HepG2 (cell line): ENCODE measurements at regions not wholly inside any gene's neighbourhood (a gene's known extent, or its start where the extent isn't known, plus 50 kb on each side); places are given as distances from the start of the nearest gene placed in this dataset.

Experiments used
- ATAC-seq: fragments of 200-7000 bp; cut with Tn5 transposase; 3 replicates; pipeline ENCODE4 v1.9.1; 2020; ENCODE audit warnings: mild to moderate bottlenecking, moderate library complexity
- BruUV-seq: library from RNA; stranded (reverse); fragments of 400-500 nt; replicated peaks from 2 replicates; lab custom pipeline; 2021; lab: Mats Ljungman, UMichigan
- CTCF ChIA-PET: fragments of 300-600 bp; formaldehyde crosslinking; extraction: SDS; loops from one replicate; lab custom pipeline; 2021; ENCODE audit warnings: low total read pairs, inconsistent platforms, low intra/inter-chr PET ratio; lab: Yijun Ruan, JAX
- POLR2A ChIA-PET: fragments of 350-600 bp; sonication (Branson Sonifier 250); formaldehyde crosslinking; loops from one replicate; lab custom pipeline; 2020; ENCODE audit warnings: antibody characterized with exemption, inconsistent platforms; lab: Yijun Ruan, JAX
- DNase-seq: peaks from one replicate; pipeline ENCODE4 v3.0.0-alpha.2; 2015; ENCODE audit warnings: low spot score
- FAIRE-seq: peaks from 3 replicates; lab custom pipeline; 2011; peaks lifted over from hg19 to GRCh38; lab: Jason Lieb, UNC
- H2AFZ ChIP-seq: one replicate; pipeline ENCODE4 v1.6.1; 2011; ENCODE audit warnings: low read length, inconsistent platforms
- H3K27ac ChIP-seq: fragments of 300-600 bp; 3 replicates; pipeline ENCODE4 v1.8.0; 2011; ENCODE audit warnings: mixed run types, mild to moderate bottlenecking, mixed read lengths, low read length, inconsistent platforms; ENCODE audit not compliant: insufficient read depth; ENCODE audit errors: extremely low read length
- H3K27me3 ChIP-seq, 2 experiments: fragments of 200-600 bp in 1 of 2; 2 replicates in 1 of 2; 3 replicates in 1 of 2; pipeline versions ENCODE4 v1.6.0 to v1.8.0; 2011; ENCODE audit warnings: low read length in 2 of 2, mild to moderate bottlenecking in 2 of 2, moderate library complexity in 2 of 2, inconsistent platforms in 1 of 2; ENCODE audit not compliant: insufficient read depth in 2 of 2, control insufficient read depth in 1 of 2
- H3K36me3 ChIP-seq, 2 experiments: fragments of 200-600 bp in 1 of 2; replicated peaks in 1 of 2; 2 replicates in 1 of 2; 3 replicates in 1 of 2; pipeline versions ENCODE4 v1.5.1 to v1.8.0; 2011; ENCODE audit warnings: low read length in 2 of 2, inconsistent platforms in 1 of 2; ENCODE audit not compliant: insufficient read depth in 2 of 2, control insufficient read depth in 1 of 2
- H3K4me1 ChIP-seq: 2 replicates; pipeline ENCODE4 v1.5.1; 2012; ENCODE audit warnings: low read length, inconsistent platforms; ENCODE audit not compliant: insufficient read depth
- H3K4me2 ChIP-seq: 2 replicates; pipeline ENCODE4 v1.6.0; 2011; ENCODE audit warnings: low read depth, low read length, inconsistent platforms
- H3K4me3 ChIP-seq, 3 experiments: fragments of 200-600 bp in 1 of 3; sonication (generic), shearing (Covaris generic) in 1 of 3; replicated peaks in 1 of 3; 2 replicates each; pipeline ENCODE4 v1.5.1; 2011 to 2016; ENCODE audit warnings: low read length in 3 of 3, inconsistent platforms in 2 of 3, low read depth in 2 of 3, mild to moderate bottlenecking in 2 of 3, control low read depth in 1 of 3, mixed read lengths in 1 of 3; ENCODE audit not compliant: insufficient read depth in 1 of 3
- H3K79me2 ChIP-seq: one replicate; pipeline ENCODE4 v1.6.1; 2011; ENCODE audit warnings: low read length, inconsistent platforms; ENCODE audit not compliant: insufficient read depth
- H3K9ac ChIP-seq: 2 replicates; pipeline ENCODE4 v1.6.0; 2011; ENCODE audit warnings: mild to moderate bottlenecking, low read depth, low read length, inconsistent platforms; ENCODE audit not compliant: insufficient read depth
- H3K9me3 ChIP-seq: 2 replicates; pipeline ENCODE4 v1.5.1; 2012; ENCODE audit warnings: mild to moderate bottlenecking, low read length
- H4K20me1 ChIP-seq: 2 replicates; pipeline ENCODE4 v1.6.0; 2011; ENCODE audit warnings: inconsistent platforms, mild to moderate bottlenecking, low read length, moderate library complexity; ENCODE audit not compliant: insufficient read depth
- BCL3 ChIP-seq: sonication (generic); formaldehyde crosslinking; IDR thresholded peaks from 2 replicates; pipeline ENCODE4 v1.5.1; 2020; ENCODE audit warnings: mild to moderate bottlenecking, missing genetic modification reagents, moderate library complexity
- BRF2 ChIP-seq: sonication (generic); formaldehyde crosslinking; IDR thresholded peaks from 2 replicates; pipeline ENCODE4 v1.8.1; 2022; ENCODE audit warnings: mild to moderate bottlenecking, missing genetic modification reagents
- MIXL1 ChIP-seq: IDR thresholded peaks from 2 replicates; pipeline ENCODE4 v1.6.1; 2016
- NFKB2 ChIP-seq: sonication (generic); formaldehyde crosslinking; IDR thresholded peaks from 2 replicates; pipeline ENCODE4 v1.4.0; 2020; ENCODE audit warnings: missing genetic modification reagents, borderline replicate concordance
- SATB2 ChIP-seq: sonication (generic); formaldehyde crosslinking; IDR thresholded peaks from 2 replicates; pipeline ENCODE4 v1.5.0; 2020; ENCODE audit warnings: missing genetic modification reagents
- ZBTB40 ChIP-seq, 2 experiments: fragments of 450-650 bp in 1 of 2; sonication (generic) in 1 of 2; formaldehyde crosslinking in 1 of 2; IDR thresholded peaks; 2 replicates each; pipeline versions ENCODE4 v1.6.1 to v1.8.0; 2016 to 2022; ENCODE audit warnings: antibody characterized with exemption in 1 of 2, mild to moderate bottlenecking in 1 of 2, missing genetic modification reagents in 1 of 2
- ZNF234 ChIP-seq: sonication (generic); formaldehyde crosslinking; conservative IDR thresholded peaks from 2 replicates; pipeline ENCODE4 v1.5.1; 2020; ENCODE audit warnings: mild to moderate bottlenecking, missing genetic modification reagents
- ZNF280B ChIP-seq: sonication (generic); formaldehyde crosslinking; IDR thresholded peaks from 2 replicates; pipeline ENCODE4 v1.5.0; 2020; ENCODE audit warnings: missing genetic modification reagents, mild to moderate bottlenecking, borderline replicate concordance
- ZNF598 ChIP-seq: sonication (generic); formaldehyde crosslinking; IDR thresholded peaks from 2 replicates; pipeline ENCODE4 v1.5.1; 2020; ENCODE audit warnings: mild to moderate bottlenecking, missing genetic modification reagents, borderline replicate concordance
- ZNF607 ChIP-seq: sonication (generic); formaldehyde crosslinking; IDR thresholded peaks from 2 replicates; pipeline ENCODE4 v1.5.1; 2020; ENCODE audit warnings: missing genetic modification reagents, mild to moderate bottlenecking, borderline replicate concordance
- WGBS: methylation state at CpG from one replicate; pipeline ENCODE4 v1.1.6; 2017; ENCODE audit warnings: low lambda C conversion rate; 5-methylcytosine and 5-hydroxymethylcytosine counted together
- in situ Hi-C: cut with HindIII; loops from 2 replicates; pipeline ENCODE4 v1.10.0; 2017; ENCODE audit warnings: low pct_unique_long_range_greater_than_20kb; ENCODE audit not compliant: extremely low pct_ligation_motif_present
- intact Hi-C: fragments of 100-400 bp; cut with micrococcal nuclease; formaldehyde crosslinking; loops from one replicate; pipeline ENCODE4 v1.10.0; 2022; ENCODE audit not compliant: unreplicated experiment

- TF ChIP-seq ZBTB40 (IDR thresholded peaks at IDR 0.05) (no peak), ZBTB40 (CRISPR knock-in tag; IDR thresholded peaks at IDR 0.05) (no peak), NFKB2 (no peak), SATB2 (CRISPR knock-in tag) (no peak)
These were observed 584.3 kb downstream of the ADCYAP1 start (continued) for GRCh38 chr18:1488957-1489356.

- Histone ChIP-seq H3K36me3 (no peaks in the 10 kb centered on the region), H3K9ac (no peak overlapping the region), H3K4me3 (no peak overlapping the region), H3K9me3 (no peaks in the 10 kb centered on the region), H3K79me2 (no peaks in the 10 kb centered on the region), H3K4me1 (no peaks in the 10 kb centered on the region), H4K20me1 (no peaks in the 10 kb centered on the region), H3K27ac (no peak overlapping the region), H2AFZ (no peak overlapping the region), H3K4me2 (no peak overlapping the region), H3K27me3 (no peaks in the 10 kb centered on the region)
- POLR2A ChIA-PET: no interaction called here
- intact Hi-C loops: no loop called here
- no peak for DNase-seq
- no TSS peak for BruUV-seq
- 23% methylated on average over 2 of the region's 2 CpGs for WGBS
- no peak for FAIRE-seq
- in situ Hi-C loops: no loop called here
- no peak for ATAC-seq
- CTCF ChIA-PET: no interaction called here
- no peak for TF ChIP-seq ZNF598
- TF ChIP-seq BCL3: no peak
- no peak for TF ChIP-seq ZNF280B (CRISPR knock-in tag)
- TF ChIP-seq BRF2: no peak
- TF ChIP-seq ZNF607 (CRISPR knock-in tag): no peak
- TF ChIP-seq ZNF234 (CRISPR knock-in tag): no peak
- no peak for TF ChIP-seq MIXL1 (CRISPR knock-in tag)
These were observed 590.7 kb downstream of the ADCYAP1 start for GRCh38 chr18:1495387-1495786.
